CD4-positive, alpha-beta T cell (primary cell): ENCODE measurements at regions not wholly inside any gene's neighbourhood (a gene's known extent, or its start where the extent isn't known, plus 50 kb on each side); places are given as distances from the start of the nearest gene placed in this dataset.
"Not testable (repeated sequence)": the region's sequence is repeated elsewhere in the genome, so short reads cannot be mapped to it uniquely, and the experiment has no call there.

Experiments used
- ATAC-seq: fragments of 200-7000 bp; cut with Tn5 transposase; one replicate; pipeline ENCODE4 v1.10.0; 2022; ENCODE audit warnings: mild to moderate bottlenecking; ENCODE audit not compliant: poor library complexity
- CTCF ChIA-PET: fragments of 350-600 bp; sonication (Branson Sonifier 250); formaldehyde crosslinking; loops from one replicate; lab custom pipeline; 2021; ENCODE audit warnings: antibody characterized with exemption, inconsistent platforms; lab: Charles Lee
- POLR2A ChIA-PET: fragments of 350-600 bp; sonication (Branson Sonifier 250); formaldehyde crosslinking; loops from one replicate; lab custom pipeline; 2021; ENCODE audit warnings: antibody characterized with exemption, inconsistent platforms; lab: Charles Lee
- DNase-seq, 14 experiments: peaks; one replicate each; pipeline ENCODE4 v3.0.0-alpha.2; 2013 to 2020; ENCODE audit warnings: mixed read lengths in 2 of 14
- H3K27ac ChIP-seq, 2 donors: one replicate each; pipeline versions ENCODE4 v1.5.1 to v1.7.0; 2013; ENCODE audit warnings: low read length in 2 of 2, low read depth in 1 of 2, mild to moderate bottlenecking in 1 of 2
- H3K27me3 ChIP-seq, 2 experiments: 1 replicate in 1 of 2; 2 replicates in 1 of 2; pipeline versions ENCODE4 v1.6.1 to v1.7.0; 2013; ENCODE audit warnings: low read length in 2 of 2, control low read depth in 1 of 2, mild to moderate bottlenecking in 1 of 2, moderate library complexity in 1 of 2; ENCODE audit not compliant: insufficient read depth in 2 of 2, control insufficient read depth in 1 of 2
- H3K36me3 ChIP-seq: one replicate; pipeline ENCODE4 v1.6.1; 2013; ENCODE audit warnings: low read length, control low read depth; ENCODE audit not compliant: insufficient read depth
- H3K4me1 ChIP-seq: one replicate; pipeline ENCODE4 v1.6.1; 2013; ENCODE audit warnings: low read length, control low read depth; ENCODE audit not compliant: insufficient read depth
- H3K4me3 ChIP-seq: one replicate; pipeline ENCODE4 v1.5.1; 2013; ENCODE audit warnings: mild to moderate bottlenecking, low read length, moderate library complexity
- H3K9me3 ChIP-seq, 2 experiments: 1 replicate in 1 of 2; 2 replicates in 1 of 2; pipeline versions ENCODE4 v1.6.1 to v1.7.0; 2013; ENCODE audit warnings: low read length in 2 of 2, mild to moderate bottlenecking in 2 of 2, control low read depth in 1 of 2, moderate library complexity in 1 of 2; ENCODE audit not compliant: control insufficient read depth in 1 of 2, insufficient read depth in 1 of 2
- H3K27ac Mint-ChIP-seq: one replicate; pipeline ENCODE4 v1.8.0; 2020; ENCODE audit warnings: mixed read lengths
- H3K27me3 Mint-ChIP-seq: one replicate; pipeline ENCODE4 v1.8.0; 2021; ENCODE audit warnings: mixed read lengths
- H3K36me3 Mint-ChIP-seq: one replicate; pipeline ENCODE4 v1.8.0; 2021; ENCODE audit warnings: low read depth, mixed read lengths
- H3K4me1 Mint-ChIP-seq: one replicate; pipeline ENCODE4 v1.8.0; 2021; ENCODE audit warnings: low read depth, mixed read lengths
- H3K4me3 Mint-ChIP-seq: one replicate; pipeline ENCODE4 v1.8.0; 2020; ENCODE audit warnings: mild to moderate bottlenecking, mixed read lengths
- H3K9me3 Mint-ChIP-seq: one replicate; pipeline ENCODE4 v1.8.0; 2020; ENCODE audit warnings: mixed read lengths
- CTCF ChIP-seq: fragments of 200-600 bp; IDR thresholded peaks from one replicate; pipeline ENCODE4 v1.8.0; 2022; ENCODE audit warnings: antibody characterized with exemption, mild to moderate bottlenecking
- intact Hi-C, 2 experiments: fragments of 100-400 bp; cut with DNase I in 1 of 2; cut with micrococcal nuclease in 1 of 2; formaldehyde crosslinking; loops; one replicate each; pipeline versions ENCODE4 v1.15.1 to v1.9.0; 2023 to 2025; cut with DNase I, micrococcal nuclease

GRCh38 chr5:85662969-85663707 lies 954.6 kb upstream of the COX7C start:
- H3K27me3 ChIP-seq, H3K27ac Mint-ChIP-seq, H3K36me3 ChIP-seq, H3K4me3 Mint-ChIP-seq, H3K4me1 Mint-ChIP-seq, ATAC-seq, H3K4me3 ChIP-seq, POLR2A ChIA-PET, intact Hi-C loops, H3K9me3 Mint-ChIP-seq, H3K36me3 Mint-ChIP-seq, H3K27ac ChIP-seq, H3K4me1 ChIP-seq, H3K27me3 Mint-ChIP-seq, CTCF ChIA-PET, H3K9me3 ChIP-seq, DNase-seq: not testable (repeated sequence)

GRCh38 chr5:85663708-85664031 lies 954.1 kb upstream of the COX7C start:
- Mint-ChIP-seq H3K9me3 (peaks cover 2% of the 10 kb centered on the region), H3K27ac (no peak overlapping the region), H3K4me3 (no peak overlapping the region), H3K36me3 (no peaks in the 10 kb centered on the region), H3K27me3 (no peaks in the 10 kb centered on the region), H3K4me1 (no peaks in the 10 kb centered on the region)
- ATAC-seq (no peak), DNase-seq (no peak)
- intact Hi-C loops: no loop called here
- Histone ChIP-seq H3K36me3 (no peaks in the 10 kb centered on the region), H3K4me3 (no peak overlapping the region), H3K27me3 (no peaks in the 10 kb centered on the region), H3K27ac (no peak overlapping the region), H3K4me1 (no peaks in the 10 kb centered on the region), H3K9me3 (no peaks in the 10 kb centered on the region)
- POLR2A ChIA-PET: no interaction called here
- TF ChIP-seq CTCF: no peak
- CTCF ChIA-PET: no interaction called here

GRCh38 chr5:85670417-85670816 lies 947.3 kb upstream of the COX7C start:
- TF ChIP-seq CTCF: no peak
- Histone ChIP-seq H3K27me3 (no peaks in the 10 kb centered on the region), H3K36me3 (no peaks in the 10 kb centered on the region), H3K4me3 (no peak overlapping the region), H3K9me3 (no peaks in the 10 kb centered on the region), H3K4me1 (no peaks in the 10 kb centered on the region), H3K27ac (no peak overlapping the region)
- POLR2A ChIA-PET: no interaction called here
- Mint-ChIP-seq H3K4me1 (no peaks in the 10 kb centered on the region), H3K27ac (no peak overlapping the region), H3K36me3 (no peaks in the 10 kb centered on the region), H3K9me3 (peaks cover 2% of the 10 kb centered on the region), H3K27me3 (no peaks in the 10 kb centered on the region), H3K4me3 (no peak overlapping the region)
- intact Hi-C loops: no loop called here
- DNase-seq (no peak), ATAC-seq (no peak)
- CTCF ChIA-PET: no interaction called here
